Lung microvascular endothelial cell (primary cell): ENCODE measurements at regions not wholly inside any gene's neighbourhood (a gene's known extent, or its start where the extent isn't known, plus 50 kb on each side); places are given as distances from the start of the nearest gene placed in this dataset.

Experiments
- DNase-seq, 2 donors: peaks; one replicate each; pipeline versions ENCODE4 v3.0.0 to v3.0.0-alpha.2; 2010; ENCODE audit warnings: low read depth in 2 of 2

DNA sequence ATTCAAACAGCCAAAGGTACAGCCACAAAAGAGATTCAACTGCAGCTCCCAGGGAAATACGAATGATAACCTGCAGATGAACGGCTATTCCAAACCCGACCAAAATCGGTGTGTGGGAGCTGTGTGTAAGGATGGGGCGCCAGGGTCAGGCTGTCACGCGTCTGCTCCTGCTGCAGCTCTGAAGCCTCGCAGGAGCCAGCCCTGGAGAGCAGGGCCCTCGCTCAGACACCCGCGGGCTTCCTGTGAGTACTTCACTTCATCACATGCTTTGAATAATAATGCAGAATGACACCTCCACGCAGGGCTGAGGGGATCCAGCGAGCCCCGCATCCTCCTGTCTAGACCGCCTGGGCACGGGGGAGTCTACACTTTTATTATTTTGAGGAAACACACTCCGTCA, 307.5 kb upstream of the IRX2 start:
- no peak for DNase-seq

- no peak for DNase-seq
These were observed 305.4 kb upstream of the IRX2 start for GRCh38 chr5:3056866-3057265.

DNA sequence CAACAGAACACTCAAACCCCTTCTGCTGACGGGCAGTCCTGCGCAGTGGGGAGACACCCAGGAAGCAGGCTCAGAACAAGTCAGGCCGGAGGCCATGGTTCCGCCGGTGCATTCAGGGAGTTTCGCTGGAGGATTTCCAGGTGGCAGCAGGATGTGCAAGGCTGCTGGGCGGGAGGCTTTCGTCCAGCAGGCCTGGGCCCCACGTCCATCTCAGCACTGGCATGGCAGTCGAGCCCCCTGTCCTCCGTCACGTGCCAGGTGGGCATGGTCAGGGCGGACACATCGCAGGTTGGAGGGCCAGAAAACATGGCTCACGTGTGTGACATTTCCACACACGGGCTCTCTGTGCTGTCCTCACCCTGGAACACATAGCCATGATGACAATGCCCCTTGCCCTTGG, 299.9 kb upstream of the IRX2 start:
- DNase-seq: no peak

DNA sequence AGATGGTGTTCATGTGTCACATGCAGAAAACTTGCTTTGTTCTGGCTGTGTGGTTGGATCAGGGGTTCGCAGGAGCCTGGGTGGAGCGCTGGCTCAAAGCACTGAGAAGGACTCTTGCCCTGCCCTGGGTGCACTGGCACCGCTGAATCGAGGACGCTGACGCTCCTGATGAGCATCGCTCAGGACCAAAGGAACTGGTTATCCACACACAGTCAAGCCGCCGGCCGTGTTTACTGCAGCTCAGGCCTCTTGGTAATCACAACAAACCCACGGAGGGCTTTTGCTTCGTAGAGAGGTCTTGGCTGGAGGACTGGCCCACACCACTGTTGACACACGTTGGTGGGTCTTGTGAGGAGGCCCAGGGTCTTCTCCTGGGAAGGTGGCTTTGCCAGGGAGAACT, 299.4 kb upstream of the IRX2 start:
- no peak for DNase-seq

DNA sequence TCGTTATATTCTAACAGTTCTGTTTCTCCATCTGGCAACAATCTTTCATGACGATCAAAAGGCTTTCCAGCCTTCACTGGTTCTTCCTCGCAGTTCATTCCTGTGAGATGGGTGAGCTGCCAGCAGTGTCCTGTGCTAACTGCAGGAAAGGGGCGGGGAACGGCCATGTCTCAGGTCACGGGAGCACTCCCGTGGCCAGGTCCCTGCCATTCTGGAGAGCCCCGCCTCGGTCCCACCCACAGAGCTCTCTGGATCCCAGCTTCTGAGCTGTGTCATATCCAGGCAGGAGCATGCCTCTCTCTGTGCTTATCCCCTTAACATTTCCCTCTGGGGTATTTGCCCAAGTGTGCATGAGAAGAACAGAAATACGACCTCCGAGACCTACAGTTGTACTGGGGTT, 297.8 kb upstream of the IRX2 start:
- DNase-seq: no peak

- DNase-seq: no peak
These were observed 295.8 kb upstream of the IRX2 start for GRCh38 chr5:3047212-3047774.

DNA sequence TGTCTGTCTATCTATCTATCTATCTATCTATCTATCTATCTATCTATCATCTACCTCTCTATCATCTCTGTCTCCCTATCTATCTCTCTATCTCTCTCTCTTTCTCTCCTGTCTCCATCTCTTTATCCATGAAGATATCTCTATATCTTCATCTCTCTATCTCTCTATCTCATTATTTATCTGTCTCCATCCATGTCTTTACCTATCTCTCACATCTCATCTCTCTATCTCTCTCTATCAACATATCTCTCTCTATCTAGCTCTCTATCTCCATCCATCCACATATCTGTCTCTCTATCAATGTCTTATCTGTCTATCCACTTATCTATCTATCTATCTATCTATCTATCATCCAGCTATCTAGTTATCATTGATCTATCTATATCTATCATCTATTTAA, 292.1 kb upstream of the IRX2 start:
- no peak for DNase-seq

DNA sequence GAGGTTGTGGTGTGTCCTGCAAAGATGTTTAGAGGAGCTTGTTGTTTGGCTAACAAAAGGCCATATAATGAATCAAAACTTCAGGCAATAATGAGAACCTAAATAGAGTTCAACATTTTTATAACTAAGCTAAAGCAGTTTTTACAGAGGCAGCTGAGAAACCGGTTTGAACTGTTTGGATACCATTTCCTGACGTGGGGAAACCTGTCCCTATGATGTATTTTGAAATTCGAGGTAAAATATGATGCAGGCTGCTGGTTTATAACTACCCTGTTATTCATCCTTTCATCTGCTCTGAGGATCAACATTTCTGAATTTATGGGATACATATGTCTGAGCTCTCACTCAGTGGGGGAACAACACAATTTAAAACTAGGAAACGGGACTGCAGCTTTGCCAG, 289.5 kb upstream of the IRX2 start:
- DNase-seq: no peak

GRCh38 chr5:3036041-3036788, 284.7 kb upstream of the IRX2 start:
- no peak for DNase-seq

DNA sequence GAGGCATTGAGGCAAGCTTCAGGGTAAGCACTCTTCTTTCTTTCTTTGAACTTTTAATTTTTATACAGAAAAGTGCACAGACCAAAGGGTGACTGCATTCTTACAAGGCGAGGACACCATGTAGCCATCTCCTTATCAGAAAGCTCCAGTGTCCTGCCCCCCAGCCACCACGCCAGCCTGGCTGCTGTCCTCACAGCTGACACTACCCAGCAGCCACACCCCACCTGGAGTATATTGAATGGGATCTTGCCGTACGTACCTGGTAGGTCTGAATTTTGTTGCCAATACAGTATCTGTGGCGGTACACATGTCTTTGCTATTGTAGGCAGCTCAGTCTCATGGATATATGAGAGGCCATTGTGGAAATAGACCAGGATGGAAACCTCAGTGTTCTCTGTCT, 284.0 kb upstream of the IRX2 start:
- DNase-seq: no peak

DNA sequence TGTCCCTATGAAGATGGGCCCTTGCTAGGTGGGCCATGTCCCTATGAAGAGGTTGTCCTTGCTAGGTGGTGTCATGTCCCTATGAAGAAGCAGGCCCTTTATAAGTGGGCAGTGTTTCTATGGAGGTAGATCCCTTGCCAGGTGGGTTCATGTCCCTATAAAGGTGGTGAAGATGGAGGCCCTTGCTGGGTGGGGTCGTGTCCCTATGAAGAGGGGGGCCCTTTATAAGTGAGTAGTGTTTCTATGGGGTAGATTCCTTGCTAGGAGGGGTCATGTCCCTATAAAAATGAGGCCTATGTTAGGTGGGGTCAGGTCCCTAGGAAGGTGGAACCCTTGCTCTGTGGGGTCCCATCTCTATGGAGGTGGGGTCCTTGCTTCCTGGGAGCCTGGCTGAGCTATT, 283.4 kb upstream of the IRX2 start:
- no peak for DNase-seq

DNA sequence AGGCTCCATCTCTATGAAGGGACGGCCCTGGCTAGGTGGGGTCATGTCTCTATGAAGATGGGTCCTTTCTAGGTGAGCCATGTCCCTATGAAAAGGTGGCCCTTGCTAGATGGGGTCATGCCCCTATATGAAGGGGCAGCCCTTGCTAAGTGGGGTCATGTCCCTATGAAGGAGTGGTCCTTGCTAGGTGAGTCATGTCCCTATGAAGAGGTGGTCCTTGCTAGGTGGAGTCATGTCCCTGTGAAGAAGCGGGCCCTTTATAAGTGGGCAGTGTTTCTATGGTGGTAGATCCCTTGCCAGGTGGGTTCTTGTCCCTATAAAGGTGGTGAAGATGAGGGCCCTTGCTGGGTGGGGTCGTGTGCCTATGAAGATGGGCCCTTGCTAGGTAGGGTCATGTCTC, 283.0 kb upstream of the IRX2 start:
- no peak for DNase-seq

DNA sequence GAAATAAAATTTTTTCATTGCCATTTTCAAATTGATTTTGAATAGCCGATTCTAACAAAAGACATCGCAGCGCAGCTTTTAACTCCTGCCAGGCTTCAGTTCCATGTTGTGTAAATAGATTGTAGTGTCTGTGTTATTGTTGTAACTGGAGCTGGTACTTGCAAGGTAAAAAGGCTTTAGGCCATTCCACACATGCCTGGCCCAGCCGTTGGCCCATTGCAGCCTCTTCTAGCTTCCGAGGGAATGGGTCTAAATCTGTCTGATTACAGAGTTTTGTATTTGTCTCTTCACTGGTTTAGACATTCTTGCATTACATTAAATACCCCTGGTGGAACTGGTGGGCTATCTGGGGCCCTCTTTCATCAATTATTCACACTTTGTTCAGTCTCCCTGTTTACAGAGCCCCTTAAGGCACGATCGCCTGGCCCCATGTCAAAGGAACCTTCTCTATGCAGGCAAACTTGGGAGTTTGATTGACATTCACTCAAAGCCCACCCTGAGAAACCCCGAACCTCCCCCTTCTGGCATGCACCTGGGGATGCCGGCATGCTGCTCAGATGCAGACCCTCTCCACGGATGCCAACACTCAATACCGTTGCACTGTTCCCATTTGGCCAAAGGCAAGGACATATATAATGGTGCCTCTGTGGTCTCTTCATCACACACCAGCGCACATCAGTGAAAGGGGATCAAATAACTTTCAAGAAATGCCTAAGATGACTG, 281.7 kb upstream of the IRX2 start:
- DNase-seq: no peak

DNA sequence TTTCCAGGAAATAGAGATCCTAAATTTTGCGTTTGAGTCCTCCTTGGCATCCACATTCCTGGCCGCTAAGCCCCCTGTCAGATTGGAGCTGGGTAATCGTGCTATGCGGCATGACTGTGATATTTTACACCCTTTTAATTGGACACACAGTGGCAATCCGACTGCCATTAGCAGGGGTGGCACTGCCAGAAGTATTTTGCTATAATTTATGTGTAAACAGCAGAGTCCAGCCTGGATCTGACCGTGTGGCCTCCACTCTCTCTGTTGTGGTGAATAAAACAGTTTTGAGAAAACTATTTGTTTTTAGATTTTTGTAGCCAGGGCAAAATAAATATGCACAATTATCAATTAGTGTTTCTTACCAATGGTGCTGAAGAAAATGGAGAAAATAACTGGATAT, 281.0 kb upstream of the IRX2 start:
- no peak for DNase-seq

DNA sequence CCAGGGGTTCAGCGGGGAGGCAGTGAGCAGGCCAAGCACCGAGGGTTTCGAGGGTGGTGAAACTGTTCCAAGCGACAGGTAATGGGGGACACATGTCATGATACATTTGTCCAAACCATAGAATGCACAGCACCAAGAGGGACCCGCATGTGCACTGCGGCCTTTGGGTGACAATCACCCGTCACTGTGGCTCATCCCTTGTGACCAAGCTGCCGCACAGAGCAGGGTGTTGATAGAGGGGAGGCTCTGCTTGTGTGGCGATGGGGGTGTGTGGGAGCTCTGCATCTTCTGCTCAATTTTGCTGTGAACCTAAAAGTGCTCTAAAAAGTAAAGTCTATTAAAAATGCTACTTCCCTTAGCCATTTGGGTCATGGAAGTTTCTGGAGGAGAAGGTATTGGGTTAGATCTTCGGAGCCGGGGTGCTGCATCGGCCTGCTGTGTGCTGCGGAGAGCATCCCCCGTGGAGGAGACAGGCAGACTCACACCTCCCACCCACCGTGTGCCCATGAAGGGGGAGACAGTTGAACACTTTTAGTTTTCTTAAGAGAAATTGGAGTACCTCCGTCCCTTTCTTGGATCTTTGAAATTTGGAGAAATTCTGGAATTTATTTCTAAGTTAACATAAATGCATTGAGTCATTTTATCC, 280.4 kb upstream of the IRX2 start:
- DNase-seq: no peak

DNA sequence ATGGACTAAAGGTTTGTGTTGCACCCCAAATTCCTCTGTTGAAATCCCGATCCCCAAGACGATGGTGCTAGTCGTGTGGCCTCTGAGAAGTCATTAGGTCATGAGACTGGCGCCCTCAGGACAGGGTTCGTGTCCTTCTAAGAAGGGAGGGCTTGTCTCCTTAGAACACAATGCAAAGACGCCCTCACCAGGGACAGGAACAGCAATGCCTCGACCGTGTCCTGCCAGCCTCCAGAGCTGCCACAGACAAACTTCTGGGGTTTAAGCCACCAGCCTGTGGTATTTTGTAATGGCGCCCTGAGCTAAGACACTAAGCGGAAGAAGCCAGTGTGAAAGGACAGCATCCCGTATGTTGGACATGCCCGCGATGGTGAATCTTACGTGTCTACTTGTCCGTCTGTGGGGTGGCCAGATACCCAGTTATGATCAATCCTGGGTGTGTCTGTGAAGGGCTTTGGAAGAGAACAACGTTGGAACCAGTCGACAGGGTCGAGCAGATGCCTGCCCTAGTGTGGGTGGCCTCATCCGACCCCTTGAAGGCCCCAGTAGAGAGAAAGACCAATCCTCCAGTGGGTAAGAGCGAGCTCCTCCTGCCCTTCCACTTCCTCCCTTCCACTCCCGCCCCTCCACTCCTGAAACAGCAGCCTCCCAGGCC, 279.2 kb upstream of the IRX2 start:
- DNase-seq: no peak

DNA sequence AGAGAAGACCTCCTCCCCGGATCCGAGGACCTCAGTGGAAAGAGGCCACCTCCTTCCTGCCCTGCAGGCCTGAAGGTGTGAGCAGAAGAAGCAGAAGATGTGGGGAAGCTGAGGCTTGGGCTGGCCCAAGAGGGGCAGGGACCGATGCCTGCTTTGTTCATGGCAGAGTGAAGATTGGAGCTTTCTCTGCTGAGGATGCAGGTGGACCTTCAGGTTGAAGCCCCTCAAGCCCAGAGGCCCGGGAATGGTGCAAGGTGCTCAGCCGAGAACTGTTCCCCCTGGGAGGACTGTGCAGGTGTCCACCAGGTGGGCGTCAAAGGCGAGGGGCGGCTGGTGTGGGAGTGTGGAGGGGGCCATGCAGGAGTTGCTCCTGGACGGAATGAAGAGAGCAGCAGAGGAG, 277.9 kb upstream of the IRX2 start:
- no peak for DNase-seq

DNA sequence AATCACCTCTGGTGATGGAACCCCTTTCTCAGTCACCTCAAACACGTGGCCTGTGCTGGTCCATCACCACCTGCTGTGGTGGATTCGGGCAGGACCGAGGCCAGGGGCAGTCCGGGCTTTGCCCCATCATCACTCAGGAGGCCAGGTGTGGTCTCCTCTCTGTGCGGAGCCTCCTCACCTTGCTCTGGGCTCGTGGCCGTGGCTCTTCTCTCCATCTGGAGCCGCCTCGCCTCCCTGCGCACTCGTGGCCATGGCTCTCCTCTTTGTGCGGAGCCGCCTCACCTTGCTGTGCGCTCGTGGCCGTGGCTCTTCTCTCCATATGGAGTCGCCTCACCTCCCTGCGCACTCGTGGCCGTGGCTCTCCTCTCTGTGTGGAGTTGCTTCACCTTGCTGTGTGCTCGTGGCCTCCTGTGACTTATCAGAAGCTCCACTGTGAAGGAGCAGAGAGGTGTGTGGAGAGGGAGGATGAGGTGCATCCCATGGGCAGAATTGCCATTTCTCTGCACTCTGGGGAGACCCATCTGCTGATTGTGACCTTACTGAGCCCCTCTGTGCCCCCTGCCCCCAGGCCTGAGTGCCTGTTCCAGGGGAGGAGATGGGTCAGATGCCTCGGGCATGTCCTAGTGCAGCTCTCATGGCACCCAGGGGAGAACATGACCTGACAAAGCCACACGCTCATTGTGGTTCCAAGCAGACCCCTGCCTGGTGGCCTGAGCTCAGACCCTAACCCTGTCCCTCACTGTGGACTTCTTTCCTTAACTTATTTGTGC, 276.6 kb upstream of the IRX2 start:
- DNase-seq: no peak

DNA sequence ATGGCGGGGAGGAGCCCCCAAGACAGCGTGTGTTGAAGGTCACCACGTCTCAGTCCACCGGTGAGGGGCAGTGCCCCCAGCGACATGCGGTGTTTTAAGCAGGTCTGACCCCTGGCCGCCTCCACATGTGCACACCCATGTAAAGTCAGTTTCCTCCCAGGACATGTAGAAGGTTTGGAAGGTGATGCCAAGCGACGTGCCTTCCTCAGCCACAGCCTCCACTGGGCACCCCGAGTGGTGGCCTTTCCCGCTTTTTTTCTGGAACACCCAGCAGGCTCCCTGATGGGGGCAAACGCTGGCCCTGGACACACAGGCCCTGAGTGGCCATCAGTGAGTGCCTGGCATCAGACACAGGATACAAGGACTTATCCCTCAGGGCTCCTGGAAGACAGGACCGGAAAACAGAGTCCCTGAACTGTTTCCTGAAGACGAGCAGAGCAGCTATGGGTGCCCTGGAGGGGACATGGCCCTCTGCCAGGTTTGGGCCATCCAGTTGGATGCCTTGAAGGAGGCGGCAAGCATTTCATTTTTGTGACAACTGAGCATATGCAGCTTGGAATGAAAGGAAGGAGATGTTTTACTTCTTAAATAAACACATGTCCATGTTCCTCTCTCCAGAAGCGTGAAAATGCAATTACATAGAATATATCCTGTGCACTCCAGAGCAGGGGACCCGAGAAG, 275.8 kb upstream of the IRX2 start:
- DNase-seq: no peak

- no peak for DNase-seq
These were observed 275.2 kb upstream of the IRX2 start for GRCh38 chr5:3026651-3027050.

DNA sequence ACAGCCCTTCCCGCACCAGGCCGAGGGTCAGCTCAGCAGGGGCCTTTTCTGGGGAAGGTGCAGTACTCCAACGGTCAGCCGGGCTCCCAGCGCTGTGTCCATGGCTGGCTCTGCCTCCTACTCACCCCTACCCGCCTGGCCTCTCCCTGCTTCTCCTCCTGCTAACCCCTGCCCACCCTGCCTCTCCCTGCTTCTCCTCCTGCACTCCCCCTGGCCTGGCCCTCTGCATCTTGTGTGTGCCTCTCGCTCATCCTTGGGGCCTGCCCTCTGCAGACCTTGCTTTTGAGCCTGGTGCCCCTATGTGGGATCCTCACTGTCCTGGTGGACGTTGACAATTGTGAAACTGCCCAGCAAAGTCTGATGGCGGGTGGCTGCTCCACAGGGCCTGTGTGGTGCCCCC, 274.6 kb upstream of the IRX2 start:
- no peak for DNase-seq
